HepG2 (cell line): ENCODE measurements at regions not wholly inside any gene's neighbourhood (a gene's known extent, or its start where the extent isn't known, plus 50 kb on each side); places are given as distances from the start of the nearest gene placed in this dataset.

Experiments used
- ATAC-seq: fragments of 200-7000 bp; cut with Tn5 transposase; 3 replicates; pipeline ENCODE4 v1.9.1; 2020; ENCODE audit warnings: mild to moderate bottlenecking, moderate library complexity
- BruUV-seq: library from RNA; stranded (reverse); fragments of 400-500 nt; replicated peaks from 2 replicates; lab custom pipeline; 2021; lab: Mats Ljungman, UMichigan
- CTCF ChIA-PET: fragments of 300-600 bp; formaldehyde crosslinking; extraction: SDS; loops from one replicate; lab custom pipeline; 2021; ENCODE audit warnings: low total read pairs, inconsistent platforms, low intra/inter-chr PET ratio; lab: Yijun Ruan, JAX
- POLR2A ChIA-PET: fragments of 350-600 bp; sonication (Branson Sonifier 250); formaldehyde crosslinking; loops from one replicate; lab custom pipeline; 2020; ENCODE audit warnings: antibody characterized with exemption, inconsistent platforms; lab: Yijun Ruan, JAX
- DNase-seq: peaks from one replicate; pipeline ENCODE4 v3.0.0-alpha.2; 2015; ENCODE audit warnings: low spot score
- FAIRE-seq: peaks from 3 replicates; lab custom pipeline; 2011; peaks lifted over from hg19 to GRCh38; lab: Jason Lieb, UNC
- H2AFZ ChIP-seq: one replicate; pipeline ENCODE4 v1.6.1; 2011; ENCODE audit warnings: low read length, inconsistent platforms
- H3K27ac ChIP-seq: fragments of 300-600 bp; 3 replicates; pipeline ENCODE4 v1.8.0; 2011; ENCODE audit warnings: mixed run types, mild to moderate bottlenecking, mixed read lengths, low read length, inconsistent platforms; ENCODE audit not compliant: insufficient read depth; ENCODE audit errors: extremely low read length
- H3K27me3 ChIP-seq, 2 experiments: fragments of 200-600 bp in 1 of 2; 2 replicates in 1 of 2; 3 replicates in 1 of 2; pipeline versions ENCODE4 v1.6.0 to v1.8.0; 2011; ENCODE audit warnings: low read length in 2 of 2, mild to moderate bottlenecking in 2 of 2, moderate library complexity in 2 of 2, inconsistent platforms in 1 of 2; ENCODE audit not compliant: insufficient read depth in 2 of 2, control insufficient read depth in 1 of 2
- H3K36me3 ChIP-seq, 2 experiments: fragments of 200-600 bp in 1 of 2; replicated peaks in 1 of 2; 2 replicates in 1 of 2; 3 replicates in 1 of 2; pipeline versions ENCODE4 v1.5.1 to v1.8.0; 2011; ENCODE audit warnings: low read length in 2 of 2, inconsistent platforms in 1 of 2; ENCODE audit not compliant: insufficient read depth in 2 of 2, control insufficient read depth in 1 of 2
- H3K4me1 ChIP-seq: 2 replicates; pipeline ENCODE4 v1.5.1; 2012; ENCODE audit warnings: low read length, inconsistent platforms; ENCODE audit not compliant: insufficient read depth
- H3K4me2 ChIP-seq: 2 replicates; pipeline ENCODE4 v1.6.0; 2011; ENCODE audit warnings: low read depth, low read length, inconsistent platforms
- H3K4me3 ChIP-seq, 3 experiments: fragments of 200-600 bp in 1 of 3; sonication (generic), shearing (Covaris generic) in 1 of 3; replicated peaks in 1 of 3; 2 replicates each; pipeline ENCODE4 v1.5.1; 2011 to 2016; ENCODE audit warnings: low read length in 3 of 3, inconsistent platforms in 2 of 3, low read depth in 2 of 3, mild to moderate bottlenecking in 2 of 3, control low read depth in 1 of 3, mixed read lengths in 1 of 3; ENCODE audit not compliant: insufficient read depth in 1 of 3
- H3K79me2 ChIP-seq: one replicate; pipeline ENCODE4 v1.6.1; 2011; ENCODE audit warnings: low read length, inconsistent platforms; ENCODE audit not compliant: insufficient read depth
- H3K9ac ChIP-seq: 2 replicates; pipeline ENCODE4 v1.6.0; 2011; ENCODE audit warnings: mild to moderate bottlenecking, low read depth, low read length, inconsistent platforms; ENCODE audit not compliant: insufficient read depth
- H3K9me3 ChIP-seq: 2 replicates; pipeline ENCODE4 v1.5.1; 2012; ENCODE audit warnings: mild to moderate bottlenecking, low read length
- H4K20me1 ChIP-seq: 2 replicates; pipeline ENCODE4 v1.6.0; 2011; ENCODE audit warnings: inconsistent platforms, mild to moderate bottlenecking, low read length, moderate library complexity; ENCODE audit not compliant: insufficient read depth
- ADNP ChIP-seq: sonication (generic); formaldehyde crosslinking; IDR thresholded peaks from 2 replicates; pipeline ENCODE4 v1.4.0; 2020; ENCODE audit warnings: missing genetic modification reagents
- ATRX ChIP-seq: sonication (generic); formaldehyde crosslinking; IDR thresholded peaks from 2 replicates; pipeline ENCODE4 v1.4.0; 2020; ENCODE audit warnings: missing genetic modification reagents, borderline replicate concordance
- CHD4 ChIP-seq: fragments of 200-600 bp; sonication (generic); IDR thresholded peaks from 2 replicates; pipeline ENCODE4 v1.7.0; 2017; ENCODE audit warnings: mild to moderate bottlenecking, low read length, borderline replicate concordance
- GLI4 ChIP-seq: sonication (generic); formaldehyde crosslinking; IDR thresholded peaks from 2 replicates; pipeline ENCODE4 v1.5.1; 2020; ENCODE audit warnings: missing genetic modification reagents, mild to moderate bottlenecking, moderate library complexity, borderline replicate concordance
- GMEB1 ChIP-seq: sonication (generic); formaldehyde crosslinking; IDR thresholded peaks from 2 replicates; pipeline ENCODE4 v1.5.1; 2020; ENCODE audit warnings: missing genetic modification reagents, mild to moderate bottlenecking, borderline replicate concordance
- GZF1 ChIP-seq: sonication (generic); formaldehyde crosslinking; IDR thresholded peaks from 2 replicates; pipeline ENCODE4 v1.5.1; 2020; ENCODE audit warnings: mild to moderate bottlenecking, missing genetic modification reagents
- NFIC ChIP-seq: IDR thresholded peaks from 2 replicates; pipeline ENCODE4 v1.6.1; 2012; ENCODE audit warnings: mild to moderate bottlenecking, low read length, inconsistent platforms
- NKX3-1 ChIP-seq: sonication (generic); formaldehyde crosslinking; IDR thresholded peaks from 2 replicates; pipeline ENCODE4 v1.5.0; 2020; ENCODE audit warnings: missing genetic modification reagents
- SPEN ChIP-seq: sonication (generic); formaldehyde crosslinking; IDR thresholded peaks from 2 replicates; pipeline ENCODE4 v1.5.1; 2020; ENCODE audit warnings: low read depth, mild to moderate bottlenecking, missing genetic modification reagents
- TRAFD1 ChIP-seq: sonication (generic); formaldehyde crosslinking; IDR thresholded peaks from 2 replicates; pipeline ENCODE4 v1.5.1; 2020; ENCODE audit warnings: missing genetic modification reagents, mild to moderate bottlenecking, borderline replicate concordance
- XRCC5 ChIP-seq: fragments of 200-400 bp; formaldehyde crosslinking; optimal IDR thresholded peaks from 2 replicates; pipeline ENCODE3; 2017; ENCODE audit warnings: mild to moderate bottlenecking, low read length
- ZBTB34 ChIP-seq: sonication (generic); formaldehyde crosslinking; IDR thresholded peaks from 2 replicates; pipeline ENCODE4 v1.8.0; 2022; ENCODE audit warnings: mild to moderate bottlenecking, missing genetic modification reagents
- ZNF232 ChIP-seq: sonication (generic); formaldehyde crosslinking; IDR thresholded peaks from 2 replicates; pipeline ENCODE4 v1.4.0; 2020; ENCODE audit warnings: missing genetic modification reagents, borderline replicate concordance
- ZNF589 ChIP-seq: sonication (generic); formaldehyde crosslinking; conservative IDR thresholded peaks from 2 replicates; pipeline ENCODE4 v1.8.0; 2022; ENCODE audit warnings: mild to moderate bottlenecking, moderate library complexity, missing genetic modification reagents
- WGBS: methylation state at CpG from one replicate; pipeline ENCODE4 v1.1.6; 2017; ENCODE audit warnings: low lambda C conversion rate; 5-methylcytosine and 5-hydroxymethylcytosine counted together
- in situ Hi-C: cut with HindIII; loops from 2 replicates; pipeline ENCODE4 v1.10.0; 2017; ENCODE audit warnings: low pct_unique_long_range_greater_than_20kb; ENCODE audit not compliant: extremely low pct_ligation_motif_present
- intact Hi-C: fragments of 100-400 bp; cut with micrococcal nuclease; formaldehyde crosslinking; loops from one replicate; pipeline ENCODE4 v1.10.0; 2022; ENCODE audit not compliant: unreplicated experiment

DNA sequence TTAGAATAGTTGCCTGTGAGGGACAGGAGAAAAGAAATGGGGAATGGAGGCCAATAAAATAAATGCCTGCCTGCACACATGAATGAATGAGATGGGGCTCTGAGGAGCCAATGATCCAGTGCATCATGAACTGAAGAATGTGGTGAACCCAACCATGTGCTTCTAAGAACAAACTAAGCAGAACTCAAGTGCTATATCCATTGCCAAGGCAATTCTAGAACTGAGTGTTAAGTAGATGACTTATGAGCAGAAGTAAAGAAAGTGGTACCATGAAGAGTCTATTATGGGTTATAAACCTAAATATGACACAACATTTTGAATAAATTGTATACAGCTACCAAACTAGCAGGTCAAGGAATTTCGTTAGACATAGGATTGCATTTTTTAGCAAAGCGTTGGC lies 186.1 kb downstream of the KATNAL1 start:
- in situ Hi-C loops = no loop called here

More for the DNA sequence above, 186.1 kb downstream of the KATNAL1 start:
- Histone ChIP-seq H3K4me1 (peaks cover 6% of the 10 kb centered on the region), H4K20me1 (no peaks in the 10 kb centered on the region), H2AFZ (no peak overlapping the region), H3K9me3 (no peaks in the 10 kb centered on the region), H3K27ac (no peak overlapping the region), H3K4me2 (no peak overlapping the region), H3K27me3 (peaks cover 0 to 5% of the 10 kb centered on the region in 2 experiments; a peak in 1 of 5 replicates), H3K79me2 (no peaks in the 10 kb centered on the region), H3K4me3 (no peak overlapping the region), H3K9ac (no peak overlapping the region), H3K36me3 (no peaks in the 10 kb centered on the region)
- ATAC-seq (no peak), FAIRE-seq (no peak), DNase-seq (no peak)
- TF ChIP-seq GLI4 (CRISPR knock-in tag) (no peak), ATRX (CRISPR knock-in tag) (no peak), ADNP (CRISPR knock-in tag) (no peak), CHD4 (no peak), TRAFD1 (no peak), GMEB1 (CRISPR knock-in tag) (no peak), GZF1 (CRISPR knock-in tag) (no peak), ZNF232 (CRISPR knock-in tag) (no peak), SPEN (no peak), NFIC (no peak), NKX3-1 (CRISPR knock-in tag) (no peak), XRCC5 (no peak), ZBTB34 (no peak), ZNF589 (CRISPR knock-in tag) (no peak)
- ChIA-PET CTCF (no interaction called here), POLR2A (interaction anchor here (1.0 kb wide), 1 partner anchor 197 kb away, joined by 3 read pairs; no protein-coding TSS in a partner anchor)
- BruUV-seq = no TSS peak
- intact Hi-C loops = no loop called here
- 31% methylated on average over 2 of the region's 2 CpGs for WGBS
